Kidney (tissue), 13 donors: ENCODE measurements at regions not wholly inside any gene's neighbourhood (a gene's known extent, or its start where the extent isn't known, plus 50 kb on each side); places are given as distances from the start of the nearest gene placed in this dataset.
A peak's percentile ranks its signal among the peaks of the same experiment; 100 is the strongest.

Experiments used
- DNase-seq, 5 donors: peaks; one replicate each; pipeline ENCODE4 v3.0.0-alpha.2; 2013 to 2020
- FAIRE-seq: peaks from 2 replicates; lab custom pipeline; 2012; peaks lifted over from hg19 to GRCh38; lab: Jason Lieb, UNC
- H3K27ac ChIP-seq, 2 donors: one replicate each; pipeline ENCODE4 v1.7.0; 2013; ENCODE audit warnings: low read depth in 2 of 2, low read length in 2 of 2, inconsistent platforms in 1 of 2
- H3K27me3 ChIP-seq: one replicate; pipeline ENCODE4 v1.7.1; 2013; ENCODE audit warnings: low read length, inconsistent platforms; ENCODE audit not compliant: control insufficient read depth, insufficient read depth
- H3K36me3 ChIP-seq, 3 donors: one replicate each; pipeline versions ENCODE4 v1.7.0 to v1.7.1; 2013; ENCODE audit warnings: low read length in 3 of 3, control low read depth in 1 of 3, inconsistent platforms in 1 of 3; ENCODE audit not compliant: insufficient read depth in 3 of 3, control insufficient read depth in 2 of 3
- H3K4me1 ChIP-seq, 3 donors: one replicate each; pipeline versions ENCODE4 v1.7.0 to v1.7.1; 2013; ENCODE audit warnings: low read length in 3 of 3, inconsistent platforms in 1 of 3, low read depth in 1 of 3; ENCODE audit not compliant: control insufficient read depth in 2 of 3, insufficient read depth in 2 of 3
- H3K4me3 ChIP-seq, 3 donors: one replicate each; pipeline versions ENCODE4 v1.7.0 to v1.8.1; 2013; ENCODE audit warnings: low read length in 3 of 3, control low read depth in 1 of 3, inconsistent platforms in 1 of 3
- H3K9ac ChIP-seq, 3 donors: one replicate each; pipeline versions ENCODE4 v1.7.0 to v1.7.1; 2013; ENCODE audit warnings: low read length in 3 of 3, control low read depth in 1 of 3, inconsistent platforms in 1 of 3
- H3K9me3 ChIP-seq, 3 donors: one replicate each; pipeline versions ENCODE4 v1.7.0 to v1.7.1; 2013; ENCODE audit warnings: low read length in 3 of 3, control low read depth in 1 of 3, inconsistent platforms in 1 of 3; ENCODE audit not compliant: control insufficient read depth in 2 of 3, insufficient read depth in 1 of 3
- intact Hi-C: fragments of 100-400 bp; cut with DNase I; formaldehyde crosslinking; loops from one replicate; pipeline ENCODE4 v1.11.1; 2022
- TF ChIP-seq, protein P1 (sequence below): IDR thresholded peaks from 3 replicates; pipeline ENCODE4 v1.5.1; 2012; ENCODE audit warnings: mild to moderate bottlenecking, moderate library complexity, borderline replicate concordance; ENCODE audit not compliant: insufficient read depth; ENCODE audit errors: extremely low read depth
- donor health status: control.
- donor health status: control.
- donor health status: control.
- donor health status: control.
- donor health status: control.
- donor health status: DM: yes; HTN: yes; CAD: no.
- donor health status: Normal renal cell carcinoma (clear cell type).

DNA sequence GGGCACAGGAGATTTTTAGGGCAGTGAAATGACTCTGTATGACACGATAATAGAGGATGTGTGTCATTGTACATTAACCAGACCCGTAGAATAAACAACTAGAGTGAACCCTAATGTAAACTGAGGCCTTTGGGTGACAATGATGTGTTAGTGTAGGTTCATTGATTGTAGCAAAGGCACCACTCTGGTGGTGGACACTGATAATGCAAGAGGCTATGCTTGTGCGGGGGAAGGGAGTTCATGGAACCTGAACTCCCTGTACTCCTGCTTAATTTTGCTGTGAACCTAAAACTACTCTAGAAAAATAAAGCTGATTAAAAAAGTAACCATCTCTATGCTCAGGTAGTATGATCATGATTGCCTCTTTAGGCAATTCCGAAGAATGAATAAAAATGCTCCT lies 96.3 kb upstream of the VIPR2 start:
- no peak for FAIRE-seq
- Histone ChIP-seq H3K9me3 (no peaks in the 10 kb centered on the region), H3K4me1 (no peaks in the 10 kb centered on the region), H3K36me3 (no peaks in the 10 kb centered on the region), H3K27ac (no peak overlapping the region), H3K27me3 (no peaks in the 10 kb centered on the region), H3K9ac (no peak overlapping the region), H3K4me3 (no peak overlapping the region)
- intact Hi-C loops: no loop called here
- DNase-seq: no peak
- TF ChIP-seq, protein P1, sequence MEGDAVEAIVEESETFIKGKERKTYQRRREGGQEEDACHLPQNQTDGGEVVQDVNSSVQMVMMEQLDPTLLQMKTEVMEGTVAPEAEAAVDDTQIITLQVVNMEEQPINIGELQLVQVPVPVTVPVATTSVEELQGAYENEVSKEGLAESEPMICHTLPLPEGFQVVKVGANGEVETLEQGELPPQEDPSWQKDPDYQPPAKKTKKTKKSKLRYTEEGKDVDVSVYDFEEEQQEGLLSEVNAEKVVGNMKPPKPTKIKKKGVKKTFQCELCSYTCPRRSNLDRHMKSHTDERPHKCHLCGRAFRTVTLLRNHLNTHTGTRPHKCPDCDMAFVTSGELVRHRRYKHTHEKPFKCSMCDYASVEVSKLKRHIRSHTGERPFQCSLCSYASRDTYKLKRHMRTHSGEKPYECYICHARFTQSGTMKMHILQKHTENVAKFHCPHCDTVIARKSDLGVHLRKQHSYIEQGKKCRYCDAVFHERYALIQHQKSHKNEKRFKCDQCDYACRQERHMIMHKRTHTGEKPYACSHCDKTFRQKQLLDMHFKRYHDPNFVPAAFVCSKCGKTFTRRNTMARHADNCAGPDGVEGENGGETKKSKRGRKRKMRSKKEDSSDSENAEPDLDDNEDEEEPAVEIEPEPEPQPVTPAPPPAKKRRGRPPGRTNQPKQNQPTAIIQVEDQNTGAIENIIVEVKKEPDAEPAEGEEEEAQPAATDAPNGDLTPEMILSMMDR: no peak

DNA sequence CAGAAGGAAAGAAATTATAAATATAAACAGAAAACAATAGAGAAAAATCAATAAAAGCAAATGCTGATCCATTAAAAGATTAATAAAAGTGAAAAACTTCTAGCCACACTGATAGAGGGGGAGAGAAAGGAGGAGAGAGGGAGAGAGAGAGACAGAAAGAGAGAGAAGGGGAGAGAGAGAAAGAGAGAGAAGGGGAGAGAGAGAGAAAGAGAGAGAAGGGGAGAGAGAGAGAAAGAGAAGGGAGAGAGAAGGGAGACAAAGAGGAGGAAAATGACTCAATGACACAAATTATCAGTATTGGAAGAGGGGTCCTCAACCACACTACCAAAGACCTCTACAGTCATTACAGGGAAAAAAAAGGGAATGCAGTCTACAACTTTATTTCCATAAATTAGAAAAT lies 94.4 kb upstream of the VIPR2 start:
- intact Hi-C loops: no loop called here
- Histone ChIP-seq H3K4me1 (no peaks in the 10 kb centered on the region), H3K9me3 (no peaks in the 10 kb centered on the region), H3K36me3 (no peaks in the 10 kb centered on the region), H3K9ac (no peak overlapping the region), H3K27ac (no peak overlapping the region), H3K27me3 (no peaks in the 10 kb centered on the region), H3K4me3 (no peak overlapping the region)
- TF ChIP-seq, protein P1: no peak
- FAIRE-seq (no peak), DNase-seq (no peak)

DNA sequence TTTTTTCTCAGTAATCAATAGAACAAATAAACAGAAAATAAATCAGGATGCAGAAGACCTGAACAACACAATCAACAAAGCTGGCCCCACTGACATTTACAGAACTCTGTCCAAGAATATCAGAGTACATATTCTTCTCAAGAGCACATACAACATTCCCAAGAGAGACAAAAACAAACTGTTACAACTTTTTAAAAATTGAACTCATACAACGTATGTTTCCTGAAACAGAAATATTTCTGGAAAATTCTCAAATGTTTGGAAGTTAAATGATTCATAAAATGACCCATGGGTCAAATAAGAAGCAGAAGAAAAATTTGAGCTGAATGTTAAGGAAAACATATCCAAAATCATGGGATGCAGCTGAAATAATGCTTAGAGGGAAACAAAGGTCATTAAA lies 93.9 kb upstream of the VIPR2 start:
- Histone ChIP-seq H3K9me3 (no peaks in the 10 kb centered on the region), H3K36me3 (no peaks in the 10 kb centered on the region), H3K27me3 (no peaks in the 10 kb centered on the region), H3K27ac (no peak overlapping the region), H3K4me3 (no peak overlapping the region), H3K4me1 (no peaks in the 10 kb centered on the region), H3K9ac (no peak overlapping the region)
- TF ChIP-seq, protein P1: no peak
- DNase-seq (peak in 1 of 5 donors; percentile 13), FAIRE-seq (no peak)
- intact Hi-C loops: no loop called here

DNA sequence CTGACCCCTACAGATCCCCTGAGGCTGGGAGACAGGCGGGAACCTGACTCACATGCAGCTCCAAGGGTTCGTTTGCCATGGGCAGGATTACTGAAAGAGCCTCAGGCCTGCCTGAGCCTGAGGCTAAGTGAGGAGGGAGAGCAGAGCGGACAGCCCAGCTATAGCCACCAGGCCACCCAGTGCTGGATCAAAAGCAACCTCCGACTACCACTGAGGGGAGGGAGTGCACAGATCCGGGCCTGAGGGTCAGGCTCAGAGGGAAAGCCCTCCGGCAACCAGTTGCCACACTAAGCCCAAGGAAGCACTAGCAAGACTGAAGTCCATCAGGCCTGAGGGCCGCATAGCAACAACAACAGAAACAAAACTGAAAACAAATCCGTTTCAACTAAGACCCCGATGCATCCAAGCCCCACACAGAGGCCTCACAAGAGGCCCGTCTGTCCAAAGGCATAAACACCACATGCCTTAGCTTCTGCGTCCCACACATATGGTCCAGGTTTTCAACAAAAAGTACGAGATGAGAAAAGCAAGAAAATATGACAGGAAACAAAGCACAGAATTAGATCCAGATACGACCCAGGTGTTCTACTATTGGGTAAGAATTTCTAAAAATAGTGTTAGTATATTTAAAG lies 92.5 kb upstream of the VIPR2 start:
- Histone ChIP-seq H3K4me3 (no peak overlapping the region), H3K27ac (no peak overlapping the region), H3K4me1 (no peaks in the 10 kb centered on the region), H3K36me3 (no peaks in the 10 kb centered on the region), H3K27me3 (no peaks in the 10 kb centered on the region), H3K9me3 (no peaks in the 10 kb centered on the region), H3K9ac (no peak overlapping the region)
- TF ChIP-seq, protein P1: no peak
- FAIRE-seq (no peak), DNase-seq (peak in 2 of 5 donors; percentile 19 to 64)
- intact Hi-C loops: no loop called here
